Hepatocyte (in vitro differentiated cells): ENCODE measurements at regions not wholly inside any gene's neighbourhood (a gene's known extent, or its start where the extent isn't known, plus 50 kb on each side); places are given as distances from the start of the nearest gene placed in this dataset.

Experiments used
- EZH2phosphoT487 ChIP-seq: fragments of 200-600 bp; sonication (generic); IDR thresholded peaks from one replicate; pipeline ENCODE4 v1.6.1; 2018; ENCODE audit warnings: antibody characterized with exemption, mild to moderate bottlenecking, low read depth, moderate library complexity; ENCODE audit not compliant: unreplicated experiment, severe bottlenecking
- TF ChIP-seq, protein P1 (sequence below): fragments of 200-600 bp; sonication (generic); IDR thresholded peaks from 2 replicates; pipeline ENCODE4 v1.5.1; 2016; ENCODE audit warnings: antibody characterized with exemption, mild to moderate bottlenecking; ENCODE audit not compliant: poor library complexity

- TF ChIP-seq, protein P1, sequence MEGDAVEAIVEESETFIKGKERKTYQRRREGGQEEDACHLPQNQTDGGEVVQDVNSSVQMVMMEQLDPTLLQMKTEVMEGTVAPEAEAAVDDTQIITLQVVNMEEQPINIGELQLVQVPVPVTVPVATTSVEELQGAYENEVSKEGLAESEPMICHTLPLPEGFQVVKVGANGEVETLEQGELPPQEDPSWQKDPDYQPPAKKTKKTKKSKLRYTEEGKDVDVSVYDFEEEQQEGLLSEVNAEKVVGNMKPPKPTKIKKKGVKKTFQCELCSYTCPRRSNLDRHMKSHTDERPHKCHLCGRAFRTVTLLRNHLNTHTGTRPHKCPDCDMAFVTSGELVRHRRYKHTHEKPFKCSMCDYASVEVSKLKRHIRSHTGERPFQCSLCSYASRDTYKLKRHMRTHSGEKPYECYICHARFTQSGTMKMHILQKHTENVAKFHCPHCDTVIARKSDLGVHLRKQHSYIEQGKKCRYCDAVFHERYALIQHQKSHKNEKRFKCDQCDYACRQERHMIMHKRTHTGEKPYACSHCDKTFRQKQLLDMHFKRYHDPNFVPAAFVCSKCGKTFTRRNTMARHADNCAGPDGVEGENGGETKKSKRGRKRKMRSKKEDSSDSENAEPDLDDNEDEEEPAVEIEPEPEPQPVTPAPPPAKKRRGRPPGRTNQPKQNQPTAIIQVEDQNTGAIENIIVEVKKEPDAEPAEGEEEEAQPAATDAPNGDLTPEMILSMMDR, result no peak
- TF ChIP-seq EZH2phosphoT487, result no peak
These were observed 111.7 kb downstream of the DDX1 start for GRCh38 chr2:15703365-15703869.
